ENCODE measurements at regions not wholly inside any gene's neighbourhood (a gene's known extent, or its start where the extent isn't known, plus 50 kb on each side); places are given as distances from the start of the nearest gene placed in this dataset.
A peak's percentile ranks its signal among the peaks of the same experiment; 100 is the strongest.

- no peak for DNase-seq
Observed at GRCh38 chr16:51888534-51888933, 658.4 kb downstream of the TOX3 start.

GRCh38 chr16:51888016-51888415 is 658.9 kb downstream of the TOX3 start:
- DNase-seq: no peak

GRCh38 chr16:51886456-51886855 is 660.5 kb downstream of the TOX3 start:
- DNase-seq: no peak

- DNase-seq: no peak
Observed at GRCh38 chr16:51884773-51885172, 662.2 kb downstream of the TOX3 start.

GRCh38 chr16:51881731-51882130 is 665.2 kb downstream of the TOX3 start:
- DNase-seq: peak; percentile 36

GRCh38 chr16:51880776-51881175 is 666.2 kb downstream of the TOX3 start:
- DNase-seq: no peak

- no peak for DNase-seq
Observed at GRCh38 chr16:51877686-51878085, 669.3 kb downstream of the TOX3 start.

GRCh38 chr16:51876934-51877333 is 670.0 kb downstream of the TOX3 start:
- no peak for DNase-seq

- DNase-seq: no peak
Observed at GRCh38 chr16:51876601-51876875, 670.4 kb downstream of the TOX3 start.

GRCh38 chr16:51875834-51876600 is 670.9 kb downstream of the TOX3 start:
- DNase-seq: no peak

- no peak for DNase-seq
Observed at GRCh38 chr16:51872524-51872923, 674.4 kb downstream of the TOX3 start.

- DNase-seq: no peak
Observed at GRCh38 chr16:51870296-51870854, 676.6 kb downstream of the TOX3 start.

- no peak for DNase-seq
Observed at GRCh38 chr16:51869176-51869575, 677.8 kb downstream of the TOX3 start.

- DNase-seq: no peak
Observed at GRCh38 chr16:51868631-51869030, 678.3 kb downstream of the TOX3 start.

- DNase-seq: no peak
Observed at GRCh38 chr16:51867386-51868065, 679.4 kb downstream of the TOX3 start.

GRCh38 chr16:51864575-51864974 is 682.4 kb downstream of the TOX3 start:
- DNase-seq: no peak

GRCh38 chr16:51854401-51854951 is 692.5 kb downstream of the TOX3 start:
- peak; percentile 38 for DNase-seq

- no peak for DNase-seq
Observed at GRCh38 chr16:51853586-51853985, 693.4 kb downstream of the TOX3 start.

GRCh38 chr16:51852892-51853291 is 694.1 kb downstream of the TOX3 start:
- DNase-seq: no peak

- no peak for DNase-seq
Observed at GRCh38 chr16:51851111-51851510, 695.8 kb downstream of the TOX3 start.

- no peak for DNase-seq
Observed at GRCh38 chr16:51849715-51850114, 697.2 kb downstream of the TOX3 start.

GRCh38 chr16:51845586-51846305 is 694.7 kb upstream of the SALL1 start:
- DNase-seq: no peak

GRCh38 chr16:51839727-51840462 is 688.8 kb upstream of the SALL1 start:
- DNase-seq: no peak

Data from left hindlimb (tissue), 1 donor.